ENCODE measurements at regions not wholly inside any gene's neighbourhood (a gene's known extent, or its start where the extent isn't known, plus 50 kb on each side); places are given as distances from the start of the nearest gene placed in this dataset.

DNA sequence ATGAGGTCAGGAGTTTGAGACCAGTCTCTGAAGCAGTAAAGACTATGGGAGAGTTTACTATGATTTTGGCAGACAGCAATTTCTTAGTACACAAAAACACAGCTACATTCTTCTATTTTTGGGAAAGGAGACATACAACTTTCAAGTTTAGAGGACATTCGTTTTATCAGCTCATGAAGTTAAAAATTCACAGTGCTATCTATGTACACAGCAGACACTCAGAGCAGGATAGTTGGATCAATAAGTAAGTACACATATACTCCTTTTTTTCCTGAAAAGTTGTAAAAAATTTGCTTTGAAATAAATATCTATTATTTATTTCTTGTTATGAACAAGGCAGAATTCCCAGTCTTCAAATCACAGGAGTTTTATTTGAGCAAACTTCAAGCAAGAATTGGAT lies 159.7 kb downstream of the SERPINI1 start:
- TF ChIP-seq, protein P1, sequence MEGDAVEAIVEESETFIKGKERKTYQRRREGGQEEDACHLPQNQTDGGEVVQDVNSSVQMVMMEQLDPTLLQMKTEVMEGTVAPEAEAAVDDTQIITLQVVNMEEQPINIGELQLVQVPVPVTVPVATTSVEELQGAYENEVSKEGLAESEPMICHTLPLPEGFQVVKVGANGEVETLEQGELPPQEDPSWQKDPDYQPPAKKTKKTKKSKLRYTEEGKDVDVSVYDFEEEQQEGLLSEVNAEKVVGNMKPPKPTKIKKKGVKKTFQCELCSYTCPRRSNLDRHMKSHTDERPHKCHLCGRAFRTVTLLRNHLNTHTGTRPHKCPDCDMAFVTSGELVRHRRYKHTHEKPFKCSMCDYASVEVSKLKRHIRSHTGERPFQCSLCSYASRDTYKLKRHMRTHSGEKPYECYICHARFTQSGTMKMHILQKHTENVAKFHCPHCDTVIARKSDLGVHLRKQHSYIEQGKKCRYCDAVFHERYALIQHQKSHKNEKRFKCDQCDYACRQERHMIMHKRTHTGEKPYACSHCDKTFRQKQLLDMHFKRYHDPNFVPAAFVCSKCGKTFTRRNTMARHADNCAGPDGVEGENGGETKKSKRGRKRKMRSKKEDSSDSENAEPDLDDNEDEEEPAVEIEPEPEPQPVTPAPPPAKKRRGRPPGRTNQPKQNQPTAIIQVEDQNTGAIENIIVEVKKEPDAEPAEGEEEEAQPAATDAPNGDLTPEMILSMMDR (IDR thresholded peaks at IDR 0.05): no peak
- no peak for TF ChIP-seq POLR2A (IDR thresholded peaks at IDR 0.05)

GRCh38 chr3:167892205-167892604 lies 156.7 kb downstream of the SERPINI1 start:
- no peaks in the 10 kb centered on the region for H3K27me3 ChIP-seq
- no peak overlapping the region for H3K27ac ChIP-seq
- H3K4me1 ChIP-seq: peaks cover 0 to under 1% (median 0%) of the 10 kb centered on the region in 4 donors
- intact Hi-C loops (cut with DNase I): no loop called here
- DNase-seq: no peak
- TF ChIP-seq, protein P1 (IDR thresholded peaks at IDR 0.05): no peak
- no peak for TF ChIP-seq POLR2A (IDR thresholded peaks at IDR 0.05)
- no peak for ATAC-seq
- WGBS (ENCODE audit: insufficient coverage, low coverage, low lambda C conversion rate, missing lambda C conversion rate): 58% methylated on average over 4 of the region's 4 CpGs
- no peak overlapping the region for H3K4me3 ChIP-seq
- no peaks in the 10 kb centered on the region for H3K36me3 ChIP-seq
- no peaks in the 10 kb centered on the region for H3K9me3 ChIP-seq

More for the DNA sequence above, 159.7 kb downstream of the SERPINI1 start:
- intact Hi-C loops (cut with DNase I): no loop called here
- Histone ChIP-seq H3K36me3 (no peaks in the 10 kb centered on the region), H3K9me3 (no peaks in the 10 kb centered on the region), H3K27me3 (no peaks in the 10 kb centered on the region), H3K4me1 (no peaks in the 10 kb centered on the region), H3K4me3 (no peak overlapping the region), H3K27ac (no peak overlapping the region)
- ATAC-seq (peak; percentile 59 to 79 (median 75)), DNase-seq (no peak)
- 20% methylated on average over 1 of the region's 1 CpG for WGBS (ENCODE audit: insufficient coverage, low coverage, low lambda C conversion rate, missing lambda C conversion rate)

DNA sequence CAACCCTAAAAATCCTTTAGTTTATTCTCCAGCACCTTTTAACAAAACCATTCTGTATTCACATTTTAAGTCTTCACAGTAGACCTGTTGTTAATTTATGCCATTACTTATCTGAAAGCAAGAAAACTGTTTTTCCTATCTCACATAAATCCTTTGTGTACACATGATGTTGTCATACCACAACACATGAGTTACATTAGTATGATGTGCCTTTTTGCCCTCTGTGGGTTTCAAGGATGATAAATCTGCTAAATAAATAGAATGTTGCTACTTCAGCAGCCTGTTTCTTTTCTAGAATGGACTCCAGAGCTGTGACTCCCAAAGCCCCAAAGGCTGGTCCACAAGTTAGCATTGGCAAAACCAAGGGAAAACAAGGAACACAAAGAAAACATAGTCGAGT lies 151.6 kb downstream of the SERPINI1 start:
- Histone ChIP-seq H3K9me3 (no peaks in the 10 kb centered on the region), H3K27me3 (no peaks in the 10 kb centered on the region), H3K4me3 (no peak overlapping the region), H3K36me3 (no peaks in the 10 kb centered on the region), H3K4me1 (peaks cover 0 to 9% (median 0%) of the 10 kb centered on the region in 4 donors), H3K27ac (no peak overlapping the region)
- peak in 2 of 4 donors; percentile 46 to 81 for ATAC-seq
- no peak for TF ChIP-seq POLR2A (IDR thresholded peaks at IDR 0.05)
- TF ChIP-seq, protein P1 (IDR thresholded peaks at IDR 0.05): no peak
- DNase-seq: no peak
- WGBS (ENCODE audit: insufficient coverage, low coverage, low lambda C conversion rate, missing lambda C conversion rate): 32% methylated on average over 1 of the region's 1 CpG
- intact Hi-C loops (cut with DNase I): no loop called here

GRCh38 chr3:167886690-167887089 lies 151.2 kb downstream of the SERPINI1 start:
- Histone ChIP-seq H3K27ac (no peak overlapping the region), H3K27me3 (no peaks in the 10 kb centered on the region), H3K4me1 (peaks cover 0 to 9% (median 0%) of the 10 kb centered on the region in 4 donors), H3K9me3 (no peaks in the 10 kb centered on the region), H3K36me3 (no peaks in the 10 kb centered on the region), H3K4me3 (no peak overlapping the region)
- WGBS (ENCODE audit: insufficient coverage, low coverage, low lambda C conversion rate, missing lambda C conversion rate): 54% methylated on average over 2 of the region's 2 CpGs
- intact Hi-C loops (cut with DNase I): no loop called here
- DNase-seq (no peak), ATAC-seq (peak in 2 of 4 donors; percentile 61 to 79)
- TF ChIP-seq, protein P1 (IDR thresholded peaks at IDR 0.05): no peak
- no peak for TF ChIP-seq POLR2A (IDR thresholded peaks at IDR 0.05)

- Histone ChIP-seq H3K9me3 (no peaks in the 10 kb centered on the region), H3K27ac (no peak overlapping the region), H3K36me3 (no peaks in the 10 kb centered on the region), H3K4me1 (peaks cover 0 to 9% (median 0%) of the 10 kb centered on the region in 4 donors), H3K4me3 (no peak overlapping the region), H3K27me3 (no peaks in the 10 kb centered on the region)
- no peak for ATAC-seq
- DNase-seq: no peak
- intact Hi-C loops (cut with DNase I): no loop called here
- 60% methylated on average over 1 of the region's 1 CpG for WGBS (ENCODE audit: insufficient coverage, low coverage, low lambda C conversion rate, missing lambda C conversion rate)
- TF ChIP-seq, protein P1 (IDR thresholded peaks at IDR 0.05): no peak
- no peak for TF ChIP-seq POLR2A (IDR thresholded peaks at IDR 0.05)
Observed at GRCh38 chr3:167885277-167885676, 149.8 kb downstream of the SERPINI1 start.

Measured in right lobe of liver (tissue), 6 donors.